GM12891 (cell line): ENCODE measurements at regions not wholly inside any gene's neighbourhood (a gene's known extent, or its start where the extent isn't known, plus 50 kb on each side); places are given as distances from the start of the nearest gene placed in this dataset.

ENCODE experiments used
- PAX5 ChIP-seq: IDR thresholded peaks from 2 replicates; pipeline ENCODE4 v1.6.1; 2011; ENCODE audit warnings: low read length, moderate library complexity, mild to moderate bottlenecking; ENCODE audit not compliant: insufficient read depth, severe bottlenecking
- POLR2A ChIP-seq: IDR thresholded peaks from 2 replicates; pipeline ENCODE4 v1.6.1; 2011; ENCODE audit warnings: low read depth, low read length, control low read depth
- POLR2AphosphoS5 ChIP-seq: IDR thresholded peaks from 2 replicates; pipeline ENCODE4 v1.6.1; 2011; ENCODE audit warnings: low read depth, low read length, control low read depth
- POU2F2 ChIP-seq: IDR thresholded peaks from 2 replicates; pipeline ENCODE4 v1.6.1; 2011; ENCODE audit warnings: low read depth, mild to moderate bottlenecking, control low read depth, low read length, moderate library complexity
- SPI1 ChIP-seq: IDR thresholded peaks from 2 replicates; pipeline ENCODE4 v1.6.1; 2011; ENCODE audit warnings: low read depth, low read length, control low read depth
- TAF1 ChIP-seq: IDR thresholded peaks from 2 replicates; pipeline ENCODE4 v1.6.1; 2011; ENCODE audit warnings: low read depth, low read length, control low read depth

- TF ChIP-seq SPI1 (no peak), POLR2A (no peak), POLR2AphosphoS5 (no peak), TAF1 (no peak), POU2F2 (no peak), PAX5 (no peak)
These were observed 178.5 kb upstream of the FAT3 start for GRCh38 chr11:92046103-92046502.
